H1 (cell line): ENCODE measurements at regions not wholly inside any gene's neighbourhood (a gene's known extent, or its start where the extent isn't known, plus 50 kb on each side); places are given as distances from the start of the nearest gene placed in this dataset.

Experiments
- CTCF ChIA-PET: fragments of 300-600 bp; sonication (Branson Sonifier 250); formaldehyde crosslinking; loops from one replicate; lab custom pipeline; 2021; ENCODE audit not compliant: partially characterized antibody; lab: Charles Lee
- POLR2A ChIA-PET: fragments of 300-600 bp; sonication (Branson Sonifier 250); formaldehyde crosslinking; loops from one replicate; lab custom pipeline; 2021; ENCODE audit warnings: inconsistent platforms; ENCODE audit not compliant: partially characterized antibody; lab: Charles Lee
- DNase-seq, 2 experiments: peaks; one replicate each; pipeline versions ENCODE4 v3.0.0 to v3.0.0-alpha.2; 2010 to 2022; ENCODE audit warnings: low spot score in 2 of 2, low read depth in 1 of 2, mixed read lengths in 1 of 2
- FAIRE-seq: peaks from 2 replicates; lab custom pipeline; 2011; peaks lifted over from hg19 to GRCh38; lab: Jason Lieb, UNC
- H2AFZ ChIP-seq: 2 replicates; pipeline ENCODE4 v1.8.1; 2012; ENCODE audit warnings: low read length, inconsistent platforms
- H2AK5ac ChIP-seq: 2 replicates; pipeline ENCODE4 v1.6.1; 2013; ENCODE audit warnings: low read depth, low read length
- H2BK120ac ChIP-seq: replicated peaks from 2 replicates; pipeline ENCODE3; 2013; ENCODE audit warnings: low read depth, low read length, inconsistent platforms
- H2BK12ac ChIP-seq: 2 replicates; pipeline ENCODE4 v1.6.1; 2013; ENCODE audit warnings: low read depth, low read length
- H2BK15ac ChIP-seq: 2 replicates; pipeline ENCODE4 v1.6.1; 2013; ENCODE audit warnings: low read length
- H2BK20ac ChIP-seq: 2 replicates; pipeline ENCODE4 v1.6.1; 2013; ENCODE audit warnings: low read length
- H2BK5ac ChIP-seq: 2 replicates; pipeline ENCODE4 v1.6.1; 2013; ENCODE audit warnings: low read depth, low read length
- H3K14ac ChIP-seq: 2 replicates; pipeline ENCODE4 v1.6.1; 2013; ENCODE audit warnings: inconsistent platforms; ENCODE audit not compliant: insufficient read length
- H3K18ac ChIP-seq: 2 replicates; pipeline ENCODE4 v1.6.1; 2013; ENCODE audit warnings: low read length; ENCODE audit errors: extremely low read depth
- H3K23ac ChIP-seq: 2 replicates; pipeline ENCODE4 v1.6.1; 2013; ENCODE audit warnings: inconsistent platforms; ENCODE audit not compliant: insufficient read length
- H3K23me2 ChIP-seq: 2 replicates; pipeline ENCODE4 v1.6.1; 2013; ENCODE audit warnings: low read depth, low read length
- H3K27ac ChIP-seq: 2 replicates; pipeline ENCODE4 v1.6.1; 2011; ENCODE audit warnings: low read depth, low read length, inconsistent platforms
- H3K27me3 ChIP-seq, 4 experiments: replicated peaks in 1 of 4; 1 replicate in 1 of 4; 2 replicates in 3 of 4; pipeline versions ENCODE4 v1.6.1 to v1.8.1; 2011 to 2013; ENCODE audit warnings: low read length in 3 of 4, mild to moderate bottlenecking in 3 of 4, inconsistent platforms in 2 of 4, mixed read lengths in 2 of 4, moderate library complexity in 1 of 4; ENCODE audit not compliant: control insufficient read depth in 3 of 4, insufficient read depth in 3 of 4; ENCODE audit errors: extremely low read depth in 1 of 4
- H3K36me3 ChIP-seq, 4 experiments: 2 replicates each; pipeline versions ENCODE4 v1.6.1 to v1.8.1; 2011 to 2013; ENCODE audit warnings: mild to moderate bottlenecking in 4 of 4, low read length in 3 of 4, moderate library complexity in 2 of 4, control low read depth in 1 of 4, inconsistent platforms in 1 of 4; ENCODE audit not compliant: insufficient read depth in 4 of 4, control insufficient read depth in 2 of 4
- H3K4ac ChIP-seq: replicated peaks from 2 replicates; pipeline ENCODE3; 2013; ENCODE audit warnings: low read length, low read depth, mixed read lengths, inconsistent platforms; ENCODE audit not compliant: insufficient read length
- H3K4me1 ChIP-seq, 4 experiments: replicated peaks in 1 of 4; 1 replicate in 1 of 4; 2 replicates in 3 of 4; pipeline versions ENCODE4 v1.6.1 to v1.8.1; 2011 to 2013; ENCODE audit warnings: low read length in 3 of 4, inconsistent platforms in 2 of 4, mixed read lengths in 1 of 4; ENCODE audit not compliant: insufficient read depth in 4 of 4, control insufficient read depth in 3 of 4
- H3K4me2 ChIP-seq, 2 experiments: 2 replicates each; pipeline versions ENCODE4 v1.6.1 to v1.8.1; 2011 to 2013; ENCODE audit warnings: low read depth in 2 of 2, low read length in 2 of 2, control low read depth in 1 of 2, inconsistent platforms in 1 of 2, mild to moderate bottlenecking in 1 of 2; ENCODE audit not compliant: insufficient read depth in 1 of 2
- H3K4me3 ChIP-seq, 4 experiments: fragments of 200-600, 300-600 bp in 1 of 4; sonication (generic), shearing (Covaris generic), sonication (Bioruptor Twin) in 1 of 4; 2 replicates each; pipeline versions ENCODE4 v1.5.1 to v1.8.1; 2011 to 2016; ENCODE audit warnings: low read length in 4 of 4, low read depth in 3 of 4, control low read depth in 2 of 4, inconsistent platforms in 2 of 4, mild to moderate bottlenecking in 2 of 4, mixed read lengths in 1 of 4, moderate library complexity in 1 of 4; ENCODE audit not compliant: insufficient read depth in 2 of 4; ENCODE audit errors: extremely low read depth in 1 of 4
- H3K56ac ChIP-seq: replicated peaks from 2 replicates; pipeline ENCODE3; 2013; ENCODE audit warnings: low read depth, mild to moderate bottlenecking, mixed read lengths, low read length, inconsistent platforms; ENCODE audit not compliant: insufficient read length
- H3K79me1 ChIP-seq: 2 replicates; pipeline ENCODE4 v1.6.1; 2013; ENCODE audit warnings: low read depth, low read length, control low read depth
- H3K79me2 ChIP-seq, 2 experiments: 2 replicates each; pipeline versions ENCODE4 v1.6.1 to v1.8.1; 2012 to 2013; ENCODE audit warnings: low read length in 2 of 2, mild to moderate bottlenecking in 2 of 2, inconsistent platforms in 1 of 2; ENCODE audit not compliant: insufficient read depth in 2 of 2, control insufficient read depth in 1 of 2
- H3K9ac ChIP-seq, 4 experiments: replicated peaks in 1 of 4; 1 replicate in 1 of 4; 2 replicates in 3 of 4; pipeline versions ENCODE4 v1.6.1 to v1.8.1; 2011 to 2013; ENCODE audit warnings: low read depth in 3 of 4, low read length in 3 of 4, control low read depth in 2 of 4, mild to moderate bottlenecking in 2 of 4, moderate library complexity in 2 of 4, inconsistent platforms in 1 of 4; ENCODE audit errors: extremely low read depth in 1 of 4
- H3K9me3 ChIP-seq, 2 experiments: 2 replicates each; pipeline versions ENCODE4 v1.6.1 to v1.8.1; 2012 to 2013; ENCODE audit warnings: mild to moderate bottlenecking in 2 of 2, moderate library complexity in 2 of 2, control low read depth in 1 of 2, inconsistent platforms in 1 of 2, low read depth in 1 of 2, low read length in 1 of 2, mixed read lengths in 1 of 2; ENCODE audit not compliant: insufficient read depth in 2 of 2
- H4K20me1 ChIP-seq, 2 experiments: replicated peaks in 1 of 2; 2 replicates each; pipeline versions ENCODE3 to v1.8.1; 2011 to 2013; ENCODE audit warnings: inconsistent platforms in 2 of 2, low read length in 2 of 2, mild to moderate bottlenecking in 1 of 2; ENCODE audit not compliant: insufficient read depth in 2 of 2, control insufficient read depth in 1 of 2
- H4K5ac ChIP-seq: 2 replicates; pipeline ENCODE4 v1.6.1; 2013; ENCODE audit warnings: low read length, low read depth, mixed read lengths, inconsistent platforms; ENCODE audit not compliant: insufficient read length
- H4K8ac ChIP-seq: 2 replicates; pipeline ENCODE4 v1.8.0; 2013; ENCODE audit warnings: mild to moderate bottlenecking, moderate library complexity, low read length, inconsistent platforms; ENCODE audit not compliant: insufficient read depth; ENCODE audit errors: extremely low read depth
- H4K91ac ChIP-seq: replicated peaks from 2 replicates; pipeline ENCODE3; 2013; ENCODE audit warnings: low read length, mixed read lengths, inconsistent platforms; ENCODE audit not compliant: insufficient read length
- CTCF ChIP-seq, 3 experiments: IDR thresholded peaks; 1 replicate in 2 of 3; 2 replicates in 1 of 3; pipeline versions ENCODE4 v1.5.1 to v1.6.1; 2011; ENCODE audit warnings: low read length in 3 of 3, mild to moderate bottlenecking in 3 of 3, inconsistent platforms in 2 of 3, low read depth in 1 of 3, moderate library complexity in 1 of 3; ENCODE audit not compliant: insufficient read depth in 1 of 3; ENCODE audit errors: control extremely low read depth in 1 of 3
- FOSL1 ChIP-seq: IDR thresholded peaks from 2 replicates; pipeline ENCODE4 v1.6.1; 2011; ENCODE audit warnings: mild to moderate bottlenecking, low read depth, low read length, moderate library complexity; ENCODE audit not compliant: insufficient read depth
- NANOG ChIP-seq: IDR thresholded peaks from 2 replicates; pipeline ENCODE4 v1.6.1; 2011; ENCODE audit warnings: low read length, low read depth, mild to moderate bottlenecking, inconsistent platforms; ENCODE audit not compliant: insufficient read depth, poor library complexity, severe bottlenecking
- RFX5 ChIP-seq: IDR thresholded peaks from 2 replicates; pipeline ENCODE4 v1.6.1; 2011; ENCODE audit warnings: low read depth, low read length, improper control_type of control experiment, borderline replicate concordance
- SP2 ChIP-seq: IDR thresholded peaks from 2 replicates; pipeline ENCODE4 v1.6.1; 2012; ENCODE audit warnings: mild to moderate bottlenecking, low read length, inconsistent platforms
- SP4 ChIP-seq: IDR thresholded peaks from 2 replicates; pipeline ENCODE4 v1.6.1; 2012; ENCODE audit warnings: low read length, inconsistent platforms
- TAF7 ChIP-seq: optimal IDR thresholded peaks from 2 replicates; pipeline ENCODE3; 2011; ENCODE audit warnings: low read depth, mild to moderate bottlenecking, inconsistent platforms, low read length, moderate library complexity, borderline replicate concordance
- TBP ChIP-seq: IDR thresholded peaks from 2 replicates; pipeline ENCODE4 v1.6.1; 2011; ENCODE audit warnings: low read depth, low read length, improper control_type of control experiment
- YY1 ChIP-seq: IDR thresholded peaks from 2 replicates; pipeline ENCODE4 v1.6.1; 2011; ENCODE audit warnings: low read depth, mild to moderate bottlenecking, low read length
- WGBS, 2 experiments: shearing (Covaris generic) in 1 of 2; methylation state at CpG; one replicate each; pipeline versions ENCODE4 v1.1.6 to v1.1.7; 2013 to 2015; ENCODE audit warnings: low lambda C conversion rate in 2 of 2, mixed read lengths in 2 of 2, inconsistent platforms in 1 of 2, low coverage in 1 of 2, missing lambda C conversion rate in 1 of 2; ENCODE audit not compliant: insufficient replicate concordance in 2 of 2, insufficient coverage in 1 of 2, insufficient read length in 1 of 2; ENCODE audit errors: extremely low coverage in 1 of 2, missing lambda C conversion rate in 1 of 2; 5-methylcytosine and 5-hydroxymethylcytosine counted together

GRCh38 chr6:43937236-43938177 is 167.5 kb downstream of the VEGFA start:
- H3K79me1 ChIP-seq, result no peaks in the 10 kb centered on the region
- no peaks in the 10 kb centered on the region for H3K9me3 ChIP-seq
- H3K27ac ChIP-seq, result no peak overlapping the region
- H3K18ac ChIP-seq, result no peak overlapping the region
- no peak overlapping the region for H2BK5ac ChIP-seq
- H3K4me3 ChIP-seq, result no peak overlapping the region
- H2BK20ac ChIP-seq, result no peak overlapping the region
- CTCF ChIA-PET, result interaction anchor here (0.9 to 12.3 kb wide), 12 partner anchors 10 to 175 kb away, joined by 3 to 142 read pairs (median 4); no protein-coding TSS in a partner anchor
- no peaks in the 10 kb centered on the region for H3K79me2 ChIP-seq
- H3K27me3 ChIP-seq, result no peaks in the 10 kb centered on the region; a peak in 1 of 7 replicates
- no peak overlapping the region for H2BK120ac ChIP-seq
- H3K56ac ChIP-seq, result no peak overlapping the region
- no peak overlapping the region for H3K9ac ChIP-seq
- no peaks in the 10 kb centered on the region; the same call in 1 of the 2 replicates for H3K23me2 ChIP-seq
- H3K4me1 ChIP-seq, result peaks cover 0 to 16% (median under 1%) of the 10 kb centered on the region in 4 experiments; a peak in 4 of 7 replicates
- no peak overlapping the region for H2AFZ ChIP-seq
- no peak overlapping the region for H3K14ac ChIP-seq
- no peaks in the 10 kb centered on the region for H4K20me1 ChIP-seq
- FAIRE-seq (no peak), DNase-seq (no peak)
- H3K36me3 ChIP-seq, result no peaks in the 10 kb centered on the region
- no peak overlapping the region for H2BK12ac ChIP-seq
- H2AK5ac ChIP-seq, result no peak overlapping the region
- H3K4ac ChIP-seq, result no peak overlapping the region
- no peak overlapping the region for H4K91ac ChIP-seq
- 86% methylated on average over 7 of the region's 7 CpGs; no CpG with 5 or more reads in 1 of the 2 experiments for WGBS, 2 experiments
- H3K23ac ChIP-seq, result no peak overlapping the region
- H2BK15ac ChIP-seq, result no peak overlapping the region; the same call in 1 of the 2 replicates
- H4K5ac ChIP-seq, result no peak overlapping the region
- POLR2A ChIA-PET, result interaction anchor here (0.7 to 4.3 kb wide), 3 partner anchors 10 to 89 kb away, joined by 3 to 28 read pairs (median 3); no protein-coding TSS in a partner anchor
- no peak overlapping the region for H3K4me2 ChIP-seq
- no peak overlapping the region for H4K8ac ChIP-seq
- TF ChIP-seq SP2, result no peak
- TF ChIP-seq SP4, result no peak
- TF ChIP-seq FOSL1, result no peak
- TF ChIP-seq TAF7, result no peak
- no peak for TF ChIP-seq RFX5
- TF ChIP-seq NANOG, result no peak
- TF ChIP-seq TBP, result no peak
- no peak for TF ChIP-seq CTCF (IDR thresholded peaks at IDR 0.05; ENCODE audit: control extremely low read depth in 1 of 3, insufficient read depth in 1 of 3, low read depth in 1 of 3, low read length in 3 of 3)
- TF ChIP-seq YY1, result no peak
